SK-N-SH (cell line): ENCODE measurements at regions not wholly inside any gene's neighbourhood (a gene's known extent, or its start where the extent isn't known, plus 50 kb on each side); places are given as distances from the start of the nearest gene placed in this dataset.

ENCODE experiments used
- CTCF ChIA-PET: fragments of 300-600, 350-600 bp; formaldehyde crosslinking; extraction: SDS; loops from one replicate; lab custom pipeline; 2021; lab: Yijun Ruan, JAX
- POLR2A ChIA-PET: fragments of 350-600 bp; sonication (Branson Sonifier 250); formaldehyde crosslinking; extraction: SDS; loops from one replicate; lab custom pipeline; 2020; ENCODE audit warnings: antibody characterized with exemption, inconsistent platforms; lab: Yijun Ruan, JAX
- DNase-seq: peaks from one replicate; pipeline ENCODE4 v3.0.0; 2012
- H2AFZ ChIP-seq: fragments of 200-600 bp; sonication (generic); 2 replicates; pipeline ENCODE4 v1.8.1; 2016; ENCODE audit warnings: antibody characterized with exemption, mild to moderate bottlenecking, low read depth
- H3F3A ChIP-seq: fragments of 200-600 bp; sonication (generic); replicated peaks from 2 replicates; pipeline ENCODE3; 2016; ENCODE audit warnings: antibody characterized with exemption, mild to moderate bottlenecking; ENCODE audit not compliant: insufficient read depth
- H3K27ac ChIP-seq, 2 experiments: fragments of 200-500 bp in 1 of 2; fragments of 200-600 bp in 1 of 2; sonication (Bioruptor generic) in 1 of 2; sonication (generic), shearing (Covaris generic) in 1 of 2; 2 replicates each; pipeline versions ENCODE4 v1.5.1 to v1.6.1; 2014 to 2016; ENCODE audit warnings: low read depth in 2 of 2, inconsistent platforms in 1 of 2, low read length in 1 of 2, mild to moderate bottlenecking in 1 of 2, mixed read lengths in 1 of 2
- H3K27me3 ChIP-seq: fragments of 200-600 bp; sonication (generic), shearing (Covaris generic); 2 replicates; pipeline ENCODE4 v1.6.1; 2016; ENCODE audit warnings: mixed run types; ENCODE audit not compliant: insufficient read depth
- H3K36me3 ChIP-seq, 2 experiments: fragments of 200-500 bp in 1 of 2; fragments of 200-600 bp in 1 of 2; sonication (Bioruptor generic) in 1 of 2; sonication (generic) in 1 of 2; replicated peaks in 1 of 2; 2 replicates each; pipeline versions ENCODE3 to v1.5.1; 2014 to 2016; ENCODE audit warnings: low read length in 1 of 2, mild to moderate bottlenecking in 1 of 2; ENCODE audit not compliant: insufficient read depth in 2 of 2, control insufficient read depth in 1 of 2
- H3K4me1 ChIP-seq, 2 experiments: fragments of 200-500 bp in 1 of 2; fragments of 200-600 bp in 1 of 2; sonication (Bioruptor generic) in 1 of 2; sonication (generic), shearing (Covaris generic) in 1 of 2; 2 replicates each; pipeline versions ENCODE4 v1.5.1 to v1.6.1; 2014 to 2016; ENCODE audit warnings: low read depth in 1 of 2, low read length in 1 of 2, mixed run types in 1 of 2; ENCODE audit not compliant: insufficient read depth in 2 of 2, control insufficient read depth in 1 of 2
- H3K4me2 ChIP-seq: fragments of 200-600 bp; sonication (generic), shearing (Covaris generic); 2 replicates; pipeline ENCODE4 v1.6.1; 2017; ENCODE audit warnings: mixed run types
- H3K4me3 ChIP-seq, 2 experiments: fragments of 200-500 bp in 1 of 2; fragments of 200-600 bp in 1 of 2; sonication (Bioruptor generic) in 1 of 2; sonication (generic), shearing (Covaris generic) in 1 of 2; 2 replicates each; pipeline versions ENCODE4 v1.5.1 to v1.8.1; 2014 to 2016; ENCODE audit warnings: low read depth in 2 of 2, inconsistent platforms in 1 of 2, low read length in 1 of 2, mild to moderate bottlenecking in 1 of 2, mixed read lengths in 1 of 2, moderate library complexity in 1 of 2
- H3K79me2 ChIP-seq: fragments of 200-600 bp; sonication (generic); 2 replicates; pipeline ENCODE4 v1.8.1; 2017; ENCODE audit warnings: mild to moderate bottlenecking; ENCODE audit not compliant: insufficient read depth
- H3K9ac ChIP-seq: fragments of 200-600 bp; sonication (generic); 2 replicates; pipeline ENCODE4 v1.6.1; 2017; ENCODE audit warnings: mixed run types
- H3K9me2 ChIP-seq: fragments of 200-600 bp; sonication (generic); 2 replicates; pipeline ENCODE4 v1.6.1; 2017; ENCODE audit warnings: mixed run types
- H3K9me3 ChIP-seq: fragments of 200-600 bp; sonication (generic); 2 replicates; pipeline ENCODE4 v1.6.1; 2017; ENCODE audit warnings: mixed run types, mild to moderate bottlenecking, moderate library complexity
- H4K20me1 ChIP-seq: fragments of 200-600 bp; sonication (generic); 2 replicates; pipeline ENCODE4 v1.6.1; 2017; ENCODE audit warnings: mild to moderate bottlenecking, mixed run types; ENCODE audit not compliant: insufficient read depth
- CTCF ChIP-seq: fragments of 200-600 bp; sonication (generic); IDR thresholded peaks from 2 replicates; pipeline ENCODE4 v1.6.1; 2017; ENCODE audit warnings: antibody characterized with exemption, mild to moderate bottlenecking, moderate library complexity
- EZH2phosphoT487 ChIP-seq: fragments of 200-600 bp; sonication (generic); IDR thresholded peaks from 2 replicates; pipeline ENCODE4 v1.6.1; 2017; ENCODE audit warnings: low read depth, mixed run types, mild to moderate bottlenecking, antibody characterized with exemption, moderate library complexity, borderline replicate concordance
- FOSL2 ChIP-seq: IDR thresholded peaks from 2 replicates; pipeline ENCODE4 v1.4.0; 2012; ENCODE audit warnings: low read depth, mild to moderate bottlenecking, moderate library complexity, borderline replicate concordance
- FOXJ3 ChIP-seq: sonication (generic); formaldehyde crosslinking; IDR thresholded peaks from 2 replicates; pipeline ENCODE4 v1.5.1; 2020; ENCODE audit warnings: mild to moderate bottlenecking, missing genetic modification reagents
- GABPA ChIP-seq: IDR thresholded peaks from 2 replicates; pipeline ENCODE4 v1.4.0; 2012; ENCODE audit warnings: low read depth, mild to moderate bottlenecking
- GATA2 ChIP-seq: sonication (generic); formaldehyde crosslinking; IDR thresholded peaks from 2 replicates; pipeline ENCODE4 v1.5.0; 2020; ENCODE audit warnings: mild to moderate bottlenecking, missing genetic modification reagents
- MAX ChIP-seq: IDR thresholded peaks from 2 replicates; pipeline ENCODE4 v1.4.0; 2012; ENCODE audit warnings: low read depth
- MEF2A ChIP-seq: IDR thresholded peaks from 2 replicates; pipeline ENCODE4 v1.4.0; 2012; ENCODE audit warnings: low read depth, borderline replicate concordance
- NRF1 ChIP-seq: IDR thresholded peaks from 2 replicates; pipeline ENCODE4 v1.6.1; 2012; ENCODE audit warnings: low read depth, mild to moderate bottlenecking, low read length
- PBX3 ChIP-seq: IDR thresholded peaks from 2 replicates; pipeline ENCODE4; 2012
- RAD21 ChIP-seq: IDR thresholded peaks from 2 replicates; pipeline ENCODE4 v1.6.1; 2012; ENCODE audit warnings: mild to moderate bottlenecking, low read length
- RCOR1 ChIP-seq: fragments of 150-350 bp; IDR thresholded peaks from 2 replicates; pipeline ENCODE4 v1.6.1; 2017; ENCODE audit warnings: antibody characterized with exemption, low read length
- RXRA ChIP-seq: IDR thresholded peaks from 2 replicates; pipeline ENCODE4 v1.4.0; 2012; ENCODE audit warnings: low read depth, mild to moderate bottlenecking, borderline replicate concordance
- SIN3A ChIP-seq: IDR thresholded peaks from 2 replicates; pipeline ENCODE4 v1.6.1; 2012; ENCODE audit warnings: low read depth, mild to moderate bottlenecking, low read length, moderate library complexity, borderline replicate concordance
- SMC3 ChIP-seq: IDR thresholded peaks from 2 replicates; pipeline ENCODE4 v1.6.1; 2012; ENCODE audit warnings: low read depth, low read length, improper control_type of control experiment
- TAF1 ChIP-seq: IDR thresholded peaks from 2 replicates; pipeline ENCODE4 v1.6.1; 2012; ENCODE audit warnings: low read depth, mild to moderate bottlenecking, low read length, moderate library complexity, borderline replicate concordance
- TEAD4 ChIP-seq: IDR thresholded peaks from 2 replicates; pipeline ENCODE4 v1.4.0; 2012; ENCODE audit warnings: mild to moderate bottlenecking, borderline replicate concordance; ENCODE audit not compliant: insufficient read depth
- YY1 ChIP-seq: IDR thresholded peaks from 2 replicates; pipeline ENCODE4 v1.4.0; 2012; ENCODE audit warnings: low read depth, mild to moderate bottlenecking
- WGBS: methylation state at CpG from one replicate; pipeline ENCODE4 v1.1.6; 2017; ENCODE audit warnings: low lambda C conversion rate; 5-methylcytosine and 5-hydroxymethylcytosine counted together

GRCh38 chr16:6447021-6447790, 885.4 kb upstream of the RBFOX1 start:
- CTCF ChIA-PET, result interaction anchor here (0.9 to 1.6 kb wide), 2 partner anchors 16 to 41 kb away, joined by 3 to 4 read pairs; no protein-coding TSS in a partner anchor
- Histone ChIP-seq H3K4me1 (no peaks in the 10 kb centered on the region), H3K79me2 (no peaks in the 10 kb centered on the region), H3K9ac (no peak overlapping the region), H4K20me1 (no peaks in the 10 kb centered on the region), H3K27me3 (no peaks in the 10 kb centered on the region), H3K4me3 (no peak overlapping the region), H2AFZ (no peak overlapping the region), H3K27ac (no peak overlapping the region), H3K4me2 (no peak overlapping the region), H3F3A (no peaks in the 10 kb centered on the region), H3K9me3 (peaks cover 3% of the 10 kb centered on the region; the same call in 1 of the 2 replicates), H3K9me2 (no peaks in the 10 kb centered on the region), H3K36me3 (no peaks in the 10 kb centered on the region)
- no peak for TF ChIP-seq RXRA
- TF ChIP-seq MEF2A, result no peak
- TF ChIP-seq RCOR1, result no peak
- no peak for TF ChIP-seq TAF1
- no peak for TF ChIP-seq SMC3
- TF ChIP-seq GATA2, result no peak
- TF ChIP-seq TEAD4, result no peak
- POLR2A ChIA-PET, result no interaction called here
- no peak for DNase-seq
- WGBS, result 60% methylated on average over 17 of the region's 17 CpGs

- WGBS, result 26% methylated on average over 1 of the region's 1 CpG
- Histone ChIP-seq H3K79me2 (no peaks in the 10 kb centered on the region), H4K20me1 (no peaks in the 10 kb centered on the region), H3K4me2 (no peak overlapping the region), H3K27ac (no peak overlapping the region), H2AFZ (no peak overlapping the region), H3K9me2 (no peaks in the 10 kb centered on the region), H3K4me1 (no peaks in the 10 kb centered on the region), H3K27me3 (no peaks in the 10 kb centered on the region), H3K9ac (no peak overlapping the region), H3K9me3 (peaks cover 3% of the 10 kb centered on the region; the same call in 1 of the 2 replicates), H3K4me3 (no peak overlapping the region), H3K36me3 (no peaks in the 10 kb centered on the region), H3F3A (no peaks in the 10 kb centered on the region)
- TF ChIP-seq RAD21, result peak; percentile 3; the same call in 1 of the 2 replicates
- no peak for TF ChIP-seq EZH2phosphoT487
- ChIA-PET CTCF (interaction anchor here (1.6 kb wide), 1 partner anchor 42 kb away, joined by 4 read pairs; no protein-coding TSS in a partner anchor), POLR2A (no interaction called here)
- no peak for DNase-seq
Observed at GRCh38 chr16:6446370-6446769, 886.3 kb upstream of the RBFOX1 start.

GRCh38 chr16:6439129-6439528, 893.5 kb upstream of the RBFOX1 start:
- 6% methylated on average over 4 of the region's 6 CpGs for WGBS
- ChIA-PET CTCF (no interaction called here), POLR2A (no interaction called here)
- Histone ChIP-seq H3K36me3 (no peaks in the 10 kb centered on the region), H3K4me2 (no peak overlapping the region), H3K4me3 (no peak overlapping the region), H3F3A (no peaks in the 10 kb centered on the region), H3K9me3 (peaks cover 3% of the 10 kb centered on the region; the same call in 1 of the 2 replicates), H2AFZ (no peak overlapping the region), H3K9me2 (no peaks in the 10 kb centered on the region), H3K9ac (no peak overlapping the region), H4K20me1 (no peaks in the 10 kb centered on the region), H3K79me2 (no peaks in the 10 kb centered on the region), H3K27ac (no peak overlapping the region), H3K4me1 (no peaks in the 10 kb centered on the region), H3K27me3 (no peaks in the 10 kb centered on the region)
- TF ChIP-seq MAX (no peak), FOSL2 (no peak), YY1 (no peak), GABPA (no peak), TAF1 (no peak), SMC3 (no peak), SIN3A (no peak), CTCF (no peak), FOXJ3 (CRISPR knock-in tag) (no peak), PBX3 (no peak), NRF1 (no peak), RXRA (no peak)
- DNase-seq, result no peak
